ENCODE measurements at regions not wholly inside any gene's neighbourhood (a gene's known extent, or its start where the extent isn't known, plus 50 kb on each side); places are given as distances from the start of the nearest gene placed in this dataset.

- Histone ChIP-seq H3K27ac (no peak overlapping the region), H3K9me3 (ENCODE audit: control insufficient read depth, low read length) (no peaks in the 10 kb centered on the region), H3K79me2 (no peaks in the 10 kb centered on the region), H3K27me3 (ENCODE audit: control insufficient read depth, insufficient read depth, low read length) (no peaks in the 10 kb centered on the region), H3K4me2 (ENCODE audit: low read length) (no peak overlapping the region), H3K36me3 (ENCODE audit: control insufficient read depth, insufficient read depth, low read length) (no peaks in the 10 kb centered on the region), H2AFZ (no peak overlapping the region), H3K4me1 (no peaks in the 10 kb centered on the region), H3K9ac (no peak overlapping the region), H3K4me3 (ENCODE audit: low read depth, low read length) (no peak overlapping the region)
- no peak for TF ChIP-seq CTCF (IDR thresholded peaks at IDR 0.05)
Measured at GRCh38 chr4:30882443-30882842, 162.3 kb downstream of the PCDH7 start.

- H3K27me3 ChIP-seq (ENCODE audit: control insufficient read depth, insufficient read depth, low read length), result no peaks in the 10 kb centered on the region
- H3K36me3 ChIP-seq (ENCODE audit: control insufficient read depth, insufficient read depth, low read length), result no peaks in the 10 kb centered on the region
- H2AFZ ChIP-seq, result no peak overlapping the region
- H3K9me3 ChIP-seq (ENCODE audit: control insufficient read depth, low read length), result no peaks in the 10 kb centered on the region
- H3K4me3 ChIP-seq (ENCODE audit: low read depth, low read length), result no peak overlapping the region
- no peak for TF ChIP-seq CTCF (IDR thresholded peaks at IDR 0.05)
- H3K79me2 ChIP-seq, result no peaks in the 10 kb centered on the region
- no peak overlapping the region for H3K4me2 ChIP-seq (ENCODE audit: low read length)
- no peak overlapping the region for H3K9ac ChIP-seq
- no peaks in the 10 kb centered on the region for H3K4me1 ChIP-seq
- H3K27ac ChIP-seq, result no peak overlapping the region
Measured at GRCh38 chr4:30882995-30883675, 163.0 kb downstream of the PCDH7 start.

- Histone ChIP-seq H3K27ac (no peak overlapping the region), H2AFZ (no peak overlapping the region), H3K79me2 (no peaks in the 10 kb centered on the region), H3K4me3 (ENCODE audit: low read depth, low read length) (no peak overlapping the region), H3K27me3 (ENCODE audit: control insufficient read depth, insufficient read depth, low read length) (no peaks in the 10 kb centered on the region), H3K9me3 (ENCODE audit: control insufficient read depth, low read length) (no peaks in the 10 kb centered on the region), H3K4me1 (no peaks in the 10 kb centered on the region), H3K4me2 (ENCODE audit: low read length) (no peak overlapping the region), H3K9ac (no peak overlapping the region), H3K36me3 (ENCODE audit: control insufficient read depth, insufficient read depth, low read length) (no peaks in the 10 kb centered on the region)
- no peak for TF ChIP-seq CTCF (IDR thresholded peaks at IDR 0.05)
Measured at GRCh38 chr4:30901461-30902451, 181.6 kb downstream of the PCDH7 start.

- H3K27me3 ChIP-seq (ENCODE audit: control insufficient read depth, insufficient read depth, low read length), result no peaks in the 10 kb centered on the region
- TF ChIP-seq CTCF (IDR thresholded peaks at IDR 0.05), result no peak
- no peak overlapping the region for H2AFZ ChIP-seq
- H3K4me3 ChIP-seq (ENCODE audit: low read depth, low read length), result no peak overlapping the region
- H3K27ac ChIP-seq, result no peak overlapping the region
- no peaks in the 10 kb centered on the region for H3K4me1 ChIP-seq
- H3K4me2 ChIP-seq (ENCODE audit: low read length), result no peak overlapping the region
- no peaks in the 10 kb centered on the region for H3K36me3 ChIP-seq (ENCODE audit: control insufficient read depth, insufficient read depth, low read length)
- H3K9me3 ChIP-seq (ENCODE audit: control insufficient read depth, low read length), result no peaks in the 10 kb centered on the region
- H3K79me2 ChIP-seq, result no peaks in the 10 kb centered on the region
- H3K9ac ChIP-seq, result no peak overlapping the region
Measured at GRCh38 chr4:30903502-30904214, 183.5 kb downstream of the PCDH7 start.
